ENCODE measurements at regions not wholly inside any gene's neighbourhood (a gene's known extent, or its start where the extent isn't known, plus 50 kb on each side); places are given as distances from the start of the nearest gene placed in this dataset.

DNA sequence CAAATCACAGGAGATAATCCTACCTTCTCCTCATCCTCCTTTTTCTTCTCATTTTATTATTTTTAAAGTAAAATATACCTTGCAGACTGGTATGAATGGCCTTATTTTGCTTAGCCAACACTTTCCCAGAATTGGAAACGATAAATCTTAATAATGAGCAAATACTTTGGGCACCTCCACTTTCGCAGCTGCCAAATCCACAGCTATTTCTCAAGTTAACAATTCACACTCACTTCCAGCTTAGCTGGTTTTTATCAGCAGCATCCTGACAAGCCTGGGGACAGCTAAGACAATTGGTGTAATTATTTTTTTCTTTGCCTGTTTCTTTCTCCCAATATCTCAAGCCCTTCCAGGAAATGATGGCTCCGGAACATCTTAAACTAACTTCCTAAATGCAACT is 867.5 kb upstream of the TMEM132C start:
- intact Hi-C loops (cut with DNase I) = no loop called here
- no peak for DNase-seq

DNA sequence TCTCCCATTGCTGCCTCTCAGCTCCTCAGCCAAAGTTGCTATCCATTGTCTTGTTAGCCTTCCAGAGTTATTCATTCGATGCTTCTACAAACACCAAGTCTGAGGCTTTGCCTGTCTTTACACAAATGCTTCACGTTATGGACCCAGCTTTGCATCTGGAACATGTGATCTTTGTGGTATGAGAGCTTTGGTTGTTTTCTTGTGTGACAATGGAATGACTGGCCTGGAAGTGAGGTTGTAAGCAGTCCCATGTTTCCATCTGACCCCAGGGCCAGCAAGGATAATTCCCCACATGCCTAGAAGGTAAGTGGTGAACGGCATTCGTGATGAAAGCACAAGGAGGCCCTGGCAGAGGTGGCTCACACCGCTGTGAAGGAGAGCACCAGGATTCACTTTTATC is 866.7 kb upstream of the TMEM132C start:
- intact Hi-C loops (cut with DNase I) = no loop called here
- DNase-seq = no peak

DNA sequence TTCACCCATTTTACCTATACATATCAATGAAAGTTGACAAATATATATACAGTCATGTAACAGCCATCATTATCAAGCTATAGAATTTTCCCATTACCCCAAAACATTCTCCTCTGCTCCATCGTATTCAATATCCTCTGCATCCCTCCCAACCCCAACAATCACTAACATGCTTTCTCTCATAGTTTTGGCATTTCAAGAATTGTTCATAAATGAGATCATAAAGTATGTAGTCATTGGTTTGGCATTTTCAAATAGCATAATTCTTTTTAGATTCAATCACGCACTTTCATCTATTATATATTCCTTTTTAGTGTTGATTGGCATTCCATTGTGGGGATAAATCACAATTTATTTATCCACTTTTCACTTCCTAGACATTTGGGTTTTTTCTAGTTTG is 866.0 kb upstream of the TMEM132C start:
- intact Hi-C loops (cut with DNase I) = no loop called here
- DNase-seq = no peak

DNA sequence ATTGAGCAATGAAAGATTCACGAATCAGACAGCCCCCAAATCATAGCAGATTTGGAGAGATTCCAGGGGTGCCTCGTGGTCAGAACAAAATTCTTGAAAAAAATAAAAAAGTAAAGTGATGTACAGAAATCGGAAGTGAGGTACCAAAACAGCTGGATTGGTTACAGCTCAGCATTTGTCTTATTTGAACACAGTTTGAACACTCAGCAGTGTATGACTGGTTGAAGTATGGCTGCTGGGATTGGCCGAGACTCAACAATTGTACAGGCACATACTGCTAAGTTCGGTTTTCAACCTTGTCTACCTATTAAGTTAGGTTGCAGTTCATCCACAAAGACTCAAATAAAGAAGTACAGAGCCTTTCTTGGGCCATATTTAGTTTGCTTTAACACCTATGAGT is 865.4 kb upstream of the TMEM132C start:
- DNase-seq = no peak
- intact Hi-C loops (cut with DNase I) = no loop called here

DNA sequence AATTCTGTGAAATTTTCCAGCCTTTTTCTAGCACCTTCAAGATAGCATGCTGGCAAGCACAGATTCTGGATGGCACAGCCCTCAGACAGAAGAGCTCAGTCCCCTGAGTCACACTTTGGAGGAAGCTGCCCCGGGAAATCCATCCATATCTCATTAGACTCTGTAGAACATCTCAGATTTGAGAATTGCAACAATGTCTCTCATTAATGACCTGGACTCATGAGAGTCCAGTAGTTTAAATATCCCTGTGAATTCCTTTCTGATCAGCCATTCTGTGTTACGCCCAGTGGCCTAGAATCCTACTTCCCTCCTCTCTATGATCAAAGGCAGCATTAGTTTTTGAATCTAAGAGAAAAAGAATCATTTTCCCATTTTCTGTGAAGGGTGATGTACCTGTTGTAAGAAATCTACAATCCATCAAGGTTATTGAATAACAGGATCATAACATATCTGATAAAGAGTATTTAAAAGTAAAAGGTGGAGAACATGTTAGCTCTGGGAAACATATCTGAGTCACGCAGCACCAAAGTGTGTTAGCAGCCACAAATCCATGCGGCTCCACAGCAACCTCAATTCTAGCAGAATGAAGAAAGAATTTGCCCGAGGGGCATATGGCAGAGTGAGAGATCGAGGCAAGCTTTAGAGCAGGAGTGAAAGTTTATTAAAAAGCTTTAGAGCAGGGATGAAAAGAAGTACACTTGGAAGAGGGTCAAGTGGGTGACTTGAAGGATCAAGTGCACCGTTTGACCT is 855.6 kb upstream of the TMEM132C start:
- intact Hi-C loops (cut with DNase I) = no loop called here
- no peak for DNase-seq

DNA sequence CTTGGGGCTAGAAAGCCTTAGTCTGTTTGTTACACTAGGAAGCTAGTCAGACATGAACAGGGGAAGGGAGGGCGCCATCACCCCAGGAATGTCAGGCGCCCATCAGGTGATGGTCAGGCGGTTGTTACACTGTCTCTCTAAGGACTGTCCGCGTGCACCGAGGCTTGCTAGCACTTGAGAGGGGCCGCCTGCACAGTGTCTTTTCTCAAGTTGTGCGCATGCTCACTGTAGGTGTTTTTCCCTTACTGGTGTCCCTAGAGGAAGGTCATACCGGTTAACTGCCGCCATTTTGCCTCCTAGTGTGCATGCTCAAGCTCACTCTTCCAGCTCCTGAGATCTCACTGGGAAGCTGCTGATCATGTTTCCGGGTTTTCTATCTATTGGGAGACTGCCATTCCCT is 855.0 kb upstream of the TMEM132C start:
- DNase-seq = no peak
- intact Hi-C loops (cut with DNase I) = no loop called here

DNA sequence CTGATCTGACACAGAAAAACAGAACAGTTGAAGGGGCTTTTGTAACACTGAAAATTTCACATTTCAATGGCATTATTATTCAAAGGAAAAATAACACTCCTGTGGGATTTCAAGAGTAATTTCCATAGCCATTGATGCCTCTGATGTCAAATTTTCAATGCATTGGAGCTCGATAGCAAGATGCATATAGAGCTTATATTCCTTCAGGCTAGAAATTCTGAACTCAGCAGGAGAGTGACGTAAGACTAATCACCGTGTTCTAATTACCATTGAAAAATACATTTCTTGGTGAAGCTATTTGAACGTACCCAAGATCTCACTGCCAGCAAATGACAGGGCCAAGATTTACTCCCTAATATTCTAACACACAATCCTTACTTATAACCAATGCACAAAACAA is 854.1 kb upstream of the TMEM132C start:
- intact Hi-C loops (cut with DNase I) = no loop called here
- no peak for DNase-seq

DNA sequence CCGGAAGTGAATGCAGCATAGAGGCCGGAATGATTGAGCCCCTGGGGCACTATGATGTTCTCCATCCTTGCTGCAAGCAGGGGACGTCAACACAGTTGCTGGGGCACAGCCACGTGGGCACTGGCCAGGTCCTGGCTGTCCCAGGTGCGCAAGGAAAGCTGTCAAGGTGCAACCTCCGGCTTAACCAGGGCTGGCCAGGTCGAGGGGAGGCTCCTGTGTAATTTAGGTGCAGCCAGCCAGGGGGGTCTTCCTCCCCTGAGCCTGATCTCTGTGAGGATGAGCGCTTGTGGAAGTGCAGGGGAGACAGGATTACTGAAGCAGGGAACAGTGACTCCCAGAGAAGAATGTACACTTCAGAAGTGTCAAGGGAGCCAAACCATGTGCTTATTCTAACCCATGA is 852.8 kb upstream of the TMEM132C start:
- intact Hi-C loops (cut with DNase I) = no loop called here
- DNase-seq = no peak

DNA sequence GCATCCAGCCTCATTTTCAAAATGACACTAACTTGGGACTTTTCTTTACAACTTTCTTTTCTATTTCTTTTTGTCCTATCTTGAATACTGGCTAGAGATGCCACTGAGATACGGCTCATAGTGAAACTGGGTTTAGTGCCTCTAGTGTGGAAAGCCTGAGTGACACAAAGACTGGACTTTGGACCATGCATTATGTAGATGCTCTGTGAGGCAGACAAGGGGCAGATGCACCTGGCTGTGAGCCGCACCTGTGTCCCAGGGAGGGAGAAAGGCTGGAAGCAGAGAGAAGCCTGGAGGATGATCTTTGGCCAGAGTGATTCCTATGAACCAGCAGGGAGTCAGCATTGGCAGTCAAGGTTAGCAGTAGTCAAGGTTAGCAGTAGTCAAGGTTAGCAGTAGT is 852.3 kb upstream of the TMEM132C start:
- intact Hi-C loops (cut with DNase I) = no loop called here

DNA sequence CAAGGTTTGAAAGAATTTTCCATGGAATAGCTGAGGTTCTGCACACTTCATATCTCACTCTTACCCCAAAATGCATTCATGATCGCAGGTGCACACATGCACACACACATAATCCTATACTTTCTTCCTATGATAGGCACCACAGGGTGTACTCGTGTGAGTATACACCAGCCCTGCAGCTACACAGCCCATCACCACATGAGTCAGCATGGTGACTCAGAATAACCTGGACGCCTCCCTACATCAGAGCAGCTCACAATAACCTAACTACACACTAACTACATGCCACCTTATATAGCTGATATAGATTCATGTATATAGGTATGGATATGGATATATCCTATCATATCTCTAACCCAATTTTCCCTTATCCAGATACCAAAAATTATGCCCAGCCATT is 850.2 kb upstream of the TMEM132C start:
- intact Hi-C loops (cut with DNase I) = no loop called here
- no peak for DNase-seq

More for the DNA sequence above, 852.3 kb upstream of the TMEM132C start:
- no peak for DNase-seq

DNA sequence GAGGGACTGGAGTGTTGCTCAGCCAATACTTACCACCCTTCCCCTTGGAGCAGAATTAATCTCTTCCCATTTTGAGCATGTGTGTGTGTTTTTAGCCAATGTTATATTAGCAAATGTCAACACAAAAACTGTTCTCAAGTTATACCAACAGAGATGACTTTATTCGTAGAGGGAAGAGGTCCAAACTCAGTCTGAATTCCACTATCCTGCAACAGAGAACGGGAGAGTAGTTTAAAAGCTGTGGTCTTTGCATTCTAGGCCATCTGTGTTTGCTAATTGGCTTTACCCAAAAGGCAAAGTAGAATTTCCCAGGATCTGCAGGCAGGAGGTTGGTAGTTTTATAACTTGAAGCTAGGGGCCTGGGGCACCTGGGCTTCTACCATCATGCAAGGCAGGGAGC is 847.9 kb upstream of the TMEM132C start:
- no peak for DNase-seq
- intact Hi-C loops (cut with DNase I) = no loop called here

DNA sequence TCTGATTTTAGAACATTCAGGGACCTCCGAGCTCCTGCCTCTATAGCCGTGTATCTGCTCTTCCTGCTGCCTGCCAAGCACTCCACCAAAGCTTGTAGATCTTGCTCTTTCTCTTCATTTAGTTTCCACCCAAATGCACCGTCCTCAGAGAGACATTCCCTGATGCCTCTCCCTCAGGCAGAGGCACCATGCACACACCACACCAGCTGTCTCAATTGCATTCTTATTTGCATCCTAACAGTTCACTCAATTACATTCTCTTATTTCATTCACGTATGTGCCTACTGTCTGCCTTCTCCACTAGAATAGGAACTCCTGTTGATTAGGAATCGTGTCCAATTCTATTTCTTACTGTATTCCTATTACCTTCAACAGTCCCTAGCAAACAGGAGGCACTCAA is 845.4 kb upstream of the TMEM132C start:
- intact Hi-C loops (cut with DNase I) = no loop called here

DNA sequence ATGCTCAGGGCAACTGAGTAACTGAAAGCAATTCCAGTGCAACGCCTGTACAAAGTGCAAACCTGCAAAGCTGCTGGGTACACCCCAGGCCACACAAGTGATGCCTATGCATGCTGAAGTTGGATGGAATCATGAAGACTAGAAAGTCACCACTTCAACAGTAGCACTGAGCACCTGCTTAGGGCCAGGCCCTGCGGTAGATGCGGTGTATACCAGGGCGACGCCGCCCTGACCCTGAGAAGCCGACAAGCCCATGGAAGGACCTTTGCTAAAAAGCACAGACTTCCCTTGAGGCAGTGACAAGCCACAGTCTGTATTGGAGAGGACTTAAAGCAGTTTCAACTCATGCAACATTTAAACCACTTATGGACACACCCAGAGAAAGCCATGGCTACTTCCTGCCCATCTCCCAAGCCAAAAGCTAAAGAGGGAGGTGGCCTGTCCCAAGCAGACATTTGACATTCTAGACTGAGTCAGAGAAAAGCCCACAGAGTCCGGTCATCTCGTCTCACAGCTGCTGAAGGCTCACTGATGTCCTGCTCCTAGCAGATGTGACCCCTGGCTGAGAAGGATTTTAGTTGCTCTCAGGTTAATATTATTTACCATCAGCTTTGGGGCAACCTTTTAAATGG is 843.9 kb upstream of the TMEM132C start:
- DNase-seq = no peak
- intact Hi-C loops (cut with DNase I) = no loop called here

More for the DNA sequence above, 845.4 kb upstream of the TMEM132C start:
- no peak for DNase-seq

DNA sequence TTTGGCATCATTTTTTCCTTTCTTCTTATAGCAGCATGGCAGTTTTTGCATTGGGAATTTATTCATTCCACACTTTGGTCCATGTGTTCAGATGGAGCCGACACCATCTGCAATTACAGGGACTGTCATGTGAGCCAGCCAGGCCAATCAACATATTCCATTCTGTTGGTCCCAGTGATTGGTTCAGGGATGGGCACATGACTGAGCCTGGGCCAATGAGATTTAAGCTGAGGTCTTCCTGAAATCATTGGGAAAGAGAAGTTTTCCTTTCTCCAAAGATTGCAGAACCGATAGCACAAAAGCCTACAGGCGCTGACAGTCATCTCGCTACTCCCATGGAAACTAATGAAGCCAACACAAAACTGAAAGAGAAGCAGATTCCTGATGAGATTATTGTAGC is 841.5 kb upstream of the TMEM132C start:
- intact Hi-C loops (cut with DNase I) = no loop called here
- DNase-seq = no peak

DNA sequence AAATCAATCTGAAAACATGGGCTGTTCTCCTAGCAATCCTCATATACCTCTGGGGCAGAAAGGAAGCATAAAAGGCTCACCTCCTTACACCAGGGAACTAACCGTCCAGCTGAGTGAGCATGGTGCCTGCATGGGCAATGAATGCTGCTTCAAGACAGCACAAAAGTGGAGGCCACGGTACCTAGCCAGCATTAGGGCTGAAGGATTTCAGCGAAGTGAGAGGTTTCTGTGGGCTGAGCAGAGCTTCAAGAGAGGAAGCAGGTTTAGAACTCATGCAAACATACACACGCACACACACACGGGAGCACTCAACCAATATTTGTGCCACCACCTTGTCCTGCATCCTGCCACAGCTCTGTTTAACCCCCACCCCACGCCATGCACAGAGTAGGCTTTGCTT is 838.5 kb upstream of the TMEM132C start:
- DNase-seq = no peak
- intact Hi-C loops (cut with DNase I) = no loop called here

DNA sequence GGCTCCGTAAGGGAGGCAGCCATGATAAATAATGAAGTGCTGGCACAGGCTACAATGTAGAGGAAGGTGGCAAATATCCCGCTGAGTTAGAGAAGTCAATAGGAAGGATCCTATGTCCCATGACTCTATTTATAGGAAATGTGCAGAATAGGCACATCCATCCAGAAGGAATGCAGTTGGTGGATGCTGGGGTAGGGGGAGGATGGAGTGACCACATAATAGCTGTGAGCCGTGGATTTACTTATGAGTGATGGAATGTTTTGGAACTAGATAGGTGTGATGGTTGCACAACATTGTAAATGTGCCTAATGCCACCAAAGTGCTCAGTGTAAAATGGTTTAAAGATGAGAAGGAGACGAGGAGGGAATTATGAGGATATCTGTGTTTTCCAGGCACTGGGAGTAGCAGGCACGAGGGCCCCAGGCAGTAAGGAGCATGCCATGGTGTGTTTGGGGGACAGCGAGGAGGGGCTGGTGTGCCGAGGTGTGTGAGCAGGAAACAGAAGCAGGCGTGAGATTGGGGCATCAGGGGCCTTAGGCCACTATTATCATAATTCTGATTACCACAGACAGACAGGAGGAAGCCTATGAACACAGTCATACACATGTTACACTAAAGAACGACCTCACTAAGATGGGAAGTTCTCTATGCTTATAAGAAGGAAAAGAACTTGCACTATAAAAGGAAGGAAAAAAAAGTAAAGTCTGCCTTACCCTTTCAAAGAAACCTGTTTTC is 837.3 kb upstream of the TMEM132C start:
- DNase-seq = no peak
- intact Hi-C loops (cut with DNase I) = no loop called here

DNA sequence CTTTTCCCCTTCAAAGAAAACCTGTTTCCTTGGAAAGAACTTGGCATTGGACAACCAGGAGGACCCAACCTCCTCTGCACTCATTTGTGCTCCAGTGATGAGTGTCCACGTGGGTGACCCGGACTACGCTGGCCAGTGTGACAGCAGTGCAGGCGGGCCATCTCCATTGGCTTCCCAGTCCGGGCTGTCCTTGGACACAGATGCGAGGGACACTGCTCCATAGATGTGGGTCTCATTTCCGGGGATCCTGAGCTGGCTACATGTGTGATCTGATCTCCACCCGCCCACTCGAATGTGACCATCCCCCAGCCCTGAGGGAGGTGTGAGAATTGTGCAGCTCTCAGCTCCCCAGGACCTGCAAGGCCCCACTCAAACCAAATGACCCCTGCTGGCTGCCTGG is 836.6 kb upstream of the TMEM132C start:
- no peak for DNase-seq
- intact Hi-C loops (cut with DNase I) = no loop called here

DNA sequence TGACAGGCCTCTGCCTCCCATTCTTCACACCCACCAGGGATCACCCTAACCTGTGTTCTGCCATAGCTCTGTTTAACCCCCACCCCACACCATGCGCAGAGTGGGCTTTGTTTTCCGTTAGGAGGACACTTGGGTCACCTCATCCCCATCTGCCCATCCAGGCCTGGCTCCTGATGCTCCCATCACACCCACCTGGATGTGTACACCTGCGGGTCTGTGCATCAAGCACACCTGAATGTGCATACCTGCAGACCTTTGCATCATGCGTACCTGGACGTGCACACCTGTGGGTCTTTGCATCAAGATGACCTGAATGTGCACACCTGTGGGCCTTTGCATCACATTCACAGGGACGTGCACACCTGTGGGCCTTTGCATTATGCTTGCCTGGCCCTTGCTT is 835.8 kb upstream of the TMEM132C start:
- DNase-seq = no peak

DNA sequence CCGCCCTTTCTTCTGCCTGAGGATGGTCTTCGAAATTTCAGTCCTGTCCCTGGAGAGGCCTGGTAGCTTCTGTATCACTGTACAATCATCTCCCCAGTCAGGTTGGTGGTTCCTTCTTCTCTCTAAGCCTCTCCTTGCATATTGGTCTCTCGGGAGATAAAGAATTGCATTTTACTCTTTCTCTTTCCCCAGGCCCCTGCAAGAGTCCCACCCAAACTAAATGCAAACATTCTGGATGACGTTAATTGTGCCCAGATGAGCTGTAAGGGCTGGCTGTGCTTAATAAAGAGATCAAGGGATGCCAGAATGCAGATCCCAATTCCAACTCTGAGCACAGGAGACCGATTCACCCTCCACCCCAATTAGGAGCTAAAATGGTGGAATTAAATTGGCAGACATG is 835.4 kb upstream of the TMEM132C start:
- intact Hi-C loops (cut with DNase I) = no loop called here
- no peak for DNase-seq

More for the DNA sequence above, 835.8 kb upstream of the TMEM132C start:
- intact Hi-C loops (cut with DNase I) = no loop called here

DNA sequence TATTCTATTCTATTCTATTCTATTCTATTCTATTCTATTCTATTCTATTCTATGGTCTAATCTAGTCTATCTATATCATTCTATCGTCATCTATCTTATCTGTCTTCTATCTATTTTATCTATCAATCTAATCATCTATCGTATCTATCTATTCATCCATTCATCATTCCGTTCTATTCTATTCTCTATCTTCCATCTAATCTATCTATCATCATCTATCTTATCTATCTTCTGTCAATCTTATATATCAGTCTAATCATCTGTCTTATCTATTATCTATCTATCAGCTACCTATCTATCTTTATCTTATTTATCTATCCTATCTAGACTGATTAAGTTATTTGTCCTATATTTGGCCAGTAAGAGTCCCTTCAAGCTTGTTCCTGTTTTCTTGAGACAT is 831.5 kb upstream of the TMEM132C start:
- intact Hi-C loops (cut with DNase I) = no loop called here
- DNase-seq = no peak

DNA sequence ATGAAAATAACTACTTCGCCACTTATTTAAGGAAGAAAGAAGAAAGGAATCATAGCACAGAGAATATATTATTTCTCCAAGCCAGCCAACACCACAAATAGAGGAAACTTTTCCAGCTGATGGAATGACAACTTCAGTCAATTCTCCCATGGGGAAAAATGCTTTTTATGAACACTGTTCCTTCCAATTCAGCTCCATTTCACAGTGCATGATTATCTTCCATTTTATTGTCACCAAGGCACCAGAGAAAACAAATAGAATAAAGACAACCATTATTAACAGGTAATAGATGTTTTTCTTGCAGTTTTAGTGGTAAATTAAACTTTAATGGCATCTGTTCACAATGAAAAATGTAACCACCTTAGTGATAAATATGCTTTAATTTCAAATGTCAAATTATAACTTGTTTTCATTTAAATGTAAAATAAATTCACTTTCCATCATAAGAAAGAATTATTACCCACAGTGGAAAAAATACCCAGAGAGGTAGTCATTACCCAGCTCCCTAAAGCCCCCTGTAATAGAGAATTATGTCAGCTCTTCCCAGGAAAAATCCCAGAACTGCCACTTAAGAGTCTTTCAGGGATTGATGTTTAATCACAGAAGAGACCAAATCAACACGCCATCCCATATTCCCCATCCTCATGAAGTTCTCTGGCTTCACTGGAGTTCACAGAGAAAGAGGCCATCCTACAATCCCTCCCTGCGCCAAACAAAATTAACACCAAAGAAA is 828.3 kb upstream of the TMEM132C start:
- intact Hi-C loops (cut with DNase I) = no loop called here
- no peak for DNase-seq
